GM12874 (cell line): ENCODE measurements at regions not wholly inside any gene's neighbourhood (a gene's known extent, or its start where the extent isn't known, plus 50 kb on each side); places are given as distances from the start of the nearest gene placed in this dataset.

ENCODE experiments used
- TF ChIP-seq, protein P1 (sequence below): IDR thresholded peaks from 2 replicates; pipeline ENCODE4 v1.5.1; 2011; ENCODE audit warnings: low read depth, mild to moderate bottlenecking, control low read depth, low read length, moderate library complexity; ENCODE audit not compliant: insufficient read depth

- TF ChIP-seq, protein P1, sequence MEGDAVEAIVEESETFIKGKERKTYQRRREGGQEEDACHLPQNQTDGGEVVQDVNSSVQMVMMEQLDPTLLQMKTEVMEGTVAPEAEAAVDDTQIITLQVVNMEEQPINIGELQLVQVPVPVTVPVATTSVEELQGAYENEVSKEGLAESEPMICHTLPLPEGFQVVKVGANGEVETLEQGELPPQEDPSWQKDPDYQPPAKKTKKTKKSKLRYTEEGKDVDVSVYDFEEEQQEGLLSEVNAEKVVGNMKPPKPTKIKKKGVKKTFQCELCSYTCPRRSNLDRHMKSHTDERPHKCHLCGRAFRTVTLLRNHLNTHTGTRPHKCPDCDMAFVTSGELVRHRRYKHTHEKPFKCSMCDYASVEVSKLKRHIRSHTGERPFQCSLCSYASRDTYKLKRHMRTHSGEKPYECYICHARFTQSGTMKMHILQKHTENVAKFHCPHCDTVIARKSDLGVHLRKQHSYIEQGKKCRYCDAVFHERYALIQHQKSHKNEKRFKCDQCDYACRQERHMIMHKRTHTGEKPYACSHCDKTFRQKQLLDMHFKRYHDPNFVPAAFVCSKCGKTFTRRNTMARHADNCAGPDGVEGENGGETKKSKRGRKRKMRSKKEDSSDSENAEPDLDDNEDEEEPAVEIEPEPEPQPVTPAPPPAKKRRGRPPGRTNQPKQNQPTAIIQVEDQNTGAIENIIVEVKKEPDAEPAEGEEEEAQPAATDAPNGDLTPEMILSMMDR = no peak
Observed at GRCh38 chr6:4336778-4337442, 201.5 kb upstream of the ECI2 start.

DNA sequence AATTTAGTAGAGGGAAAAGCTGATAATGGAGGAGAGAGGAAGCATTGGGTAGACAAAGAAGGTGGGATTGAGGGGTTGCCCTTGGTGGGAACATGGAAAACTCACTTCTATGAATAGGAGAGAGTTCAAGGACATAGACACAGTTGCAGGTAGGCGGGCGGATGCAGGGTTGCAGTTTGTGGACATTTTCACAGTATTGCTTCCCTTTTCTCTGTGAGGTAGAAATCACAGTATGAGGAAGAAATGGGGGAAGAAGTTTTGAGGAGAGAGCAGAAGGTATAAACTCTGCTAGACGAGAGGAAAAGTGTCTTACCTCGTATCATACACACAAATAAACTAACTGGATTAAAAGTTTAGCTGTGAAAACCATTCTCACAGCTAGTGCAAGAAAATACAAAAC is 200.7 kb upstream of the ECI2 start:
- TF ChIP-seq, protein P1 = no peak

DNA sequence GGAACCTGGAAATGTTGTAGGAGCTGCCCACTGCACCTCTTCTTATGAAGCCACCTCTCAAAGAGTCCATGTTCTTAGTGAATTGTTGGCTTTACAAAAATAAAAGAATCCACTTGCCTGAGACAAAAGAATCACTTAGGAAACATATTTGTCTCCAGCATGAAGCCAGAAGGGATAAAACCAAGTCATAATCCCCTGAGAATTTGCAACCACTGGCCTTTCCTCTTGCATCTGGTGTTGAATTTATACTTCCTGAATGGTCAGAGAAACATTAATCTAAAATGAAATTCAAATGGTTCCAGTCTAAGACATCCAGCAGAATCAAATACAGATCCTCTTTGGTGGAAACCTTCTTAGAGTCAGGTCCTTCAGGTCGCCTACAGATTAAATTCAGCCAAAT is 192.5 kb upstream of the ECI2 start:
- TF ChIP-seq, protein P1 = no peak

- TF ChIP-seq, protein P1 = no peak
Observed at GRCh38 chr6:4324746-4325145, 189.4 kb upstream of the ECI2 start.

- TF ChIP-seq, protein P1 = no peak
Observed at GRCh38 chr6:4323322-4323721, 187.9 kb upstream of the ECI2 start.

GRCh38 chr6:4322846-4323309 is 187.5 kb upstream of the ECI2 start:
- TF ChIP-seq, protein P1 = no peak

DNA sequence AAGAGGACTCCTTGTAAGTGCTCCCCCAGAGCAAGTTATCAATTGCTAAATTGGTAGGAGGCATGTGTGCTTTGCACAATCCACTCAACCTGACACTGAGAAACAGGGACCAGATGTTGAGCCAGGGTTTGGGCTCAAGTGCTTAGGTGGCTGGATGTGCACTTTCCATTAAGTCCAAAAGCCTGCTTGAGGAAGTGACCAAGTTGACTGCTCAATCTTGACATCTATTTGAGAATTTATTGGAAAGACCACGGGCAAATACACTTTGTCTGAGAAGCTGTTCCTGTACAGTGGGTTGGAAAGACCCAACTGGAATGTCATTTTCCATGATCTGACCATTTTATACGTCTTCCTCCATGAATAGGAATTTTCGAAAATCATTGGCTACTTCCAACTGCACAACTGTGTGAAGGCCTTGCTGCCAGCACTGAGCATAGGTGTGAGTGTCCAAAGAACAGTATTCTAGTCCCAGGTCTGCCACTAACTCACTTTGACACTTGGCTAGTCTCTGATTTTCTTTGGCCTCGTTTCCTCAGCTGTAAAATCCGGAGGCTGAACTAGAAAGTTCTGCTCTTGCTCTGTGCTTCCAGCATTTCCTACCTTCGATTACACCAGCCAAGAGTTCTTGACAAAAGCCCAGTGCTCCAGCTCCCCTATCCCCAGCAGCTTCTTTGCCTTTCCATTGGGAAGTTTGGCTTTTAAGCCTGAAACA is 186.9 kb upstream of the ECI2 start:
- TF ChIP-seq, protein P1 = no peak
